ENCODE measurements at regions not wholly inside any gene's neighbourhood (a gene's known extent, or its start where the extent isn't known, plus 50 kb on each side); places are given as distances from the start of the nearest gene placed in this dataset.

- DNase-seq (ENCODE audit: low read depth), result no peak
These were observed 133.4 kb downstream of the ESM1 start for GRCh38 chr5:54852007-54852406.

DNA sequence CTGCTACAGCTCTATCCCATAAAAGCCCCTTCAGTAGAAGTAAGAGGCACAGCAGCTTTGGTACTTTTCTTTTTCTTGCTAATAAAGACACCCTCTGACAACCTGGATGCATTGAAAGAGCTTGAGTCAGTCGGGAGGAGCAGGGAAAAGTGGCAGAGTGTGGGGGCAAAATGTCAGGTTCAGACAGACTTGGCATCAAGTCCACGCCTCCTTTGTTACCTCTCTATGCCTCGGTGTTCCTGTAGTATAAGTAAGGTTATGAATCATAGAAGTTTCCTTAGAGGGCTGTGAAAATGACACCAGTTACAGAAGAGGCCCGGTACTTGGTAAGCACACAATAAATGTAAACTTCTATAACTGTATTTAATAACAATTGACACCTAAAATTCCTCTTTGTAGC is 133.9 kb downstream of the ESM1 start:
- no peak for DNase-seq (ENCODE audit: low read depth)

DNA sequence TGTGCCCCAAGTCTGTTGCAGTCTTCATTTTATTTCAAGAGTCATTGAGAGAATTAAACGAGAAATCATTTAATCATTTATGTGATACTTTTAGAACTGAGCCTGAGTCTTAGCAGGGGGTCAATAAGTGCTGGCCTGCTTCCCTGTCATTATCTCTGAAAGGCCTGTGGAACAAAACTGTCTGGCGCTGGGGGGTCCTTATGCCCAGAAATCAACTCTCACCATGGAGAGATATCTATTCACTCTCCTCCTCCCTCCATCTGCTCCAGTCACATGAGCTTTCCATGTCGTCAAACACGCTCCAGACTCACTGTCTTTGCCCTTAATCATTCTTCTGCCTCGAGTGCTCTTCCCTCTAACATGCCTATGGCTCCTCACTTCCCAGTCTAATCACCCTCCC is 136.8 kb downstream of the ESM1 start:
- DNase-seq (ENCODE audit: low read depth), result no peak

GRCh38 chr5:54845567-54845941 is 139.8 kb downstream of the ESM1 start:
- no peak for DNase-seq (ENCODE audit: low read depth)

DNA sequence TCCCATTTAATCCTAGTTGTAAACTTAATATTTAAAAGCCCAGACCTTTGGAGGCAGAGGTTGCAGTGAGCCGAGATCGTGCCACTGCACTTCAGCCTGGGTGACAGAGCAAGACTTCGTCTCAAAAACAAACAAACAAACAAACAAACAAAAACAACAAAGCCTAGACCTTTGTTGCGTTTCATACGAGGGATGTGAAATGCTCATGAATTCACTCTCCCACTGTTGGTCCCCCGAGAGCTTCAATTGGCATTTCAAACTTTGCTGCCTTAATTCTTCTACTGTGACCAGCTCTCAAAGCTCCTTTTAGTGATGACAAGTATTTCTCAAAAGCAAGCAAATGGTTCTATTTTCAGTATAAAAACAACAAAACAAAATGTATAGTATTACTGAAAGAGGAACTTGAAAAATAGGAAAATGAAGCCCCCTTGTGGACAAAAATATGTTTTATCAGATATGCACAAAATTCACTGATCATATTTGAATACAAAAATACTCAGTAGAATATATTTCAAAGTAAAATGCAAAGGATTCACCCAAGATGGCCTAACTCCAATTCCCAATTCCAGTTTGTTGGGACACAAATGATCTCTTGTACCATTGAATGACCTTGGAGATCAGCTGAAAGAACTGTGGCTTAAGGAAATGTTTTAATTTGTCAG is 140.4 kb downstream of the ESM1 start:
- no peak for DNase-seq (ENCODE audit: low read depth)

DNA sequence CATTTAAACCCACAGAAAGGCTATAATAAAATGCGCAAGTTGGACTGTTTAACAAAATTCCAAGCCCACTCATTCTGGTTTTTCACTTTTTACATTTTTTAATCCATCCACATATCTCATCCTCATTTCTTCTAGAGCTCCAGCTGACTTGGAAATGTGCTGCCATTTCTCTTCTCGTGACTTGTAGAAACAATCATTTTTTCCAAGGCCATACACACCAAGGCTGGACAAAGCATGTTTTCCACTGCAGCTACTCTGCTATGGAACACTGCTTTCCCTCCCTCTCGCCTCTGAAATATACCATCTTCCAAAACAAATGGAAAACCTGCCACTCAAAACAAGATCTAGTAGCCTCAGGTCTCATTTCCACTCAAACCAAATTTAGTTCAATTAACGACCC is 141.1 kb downstream of the ESM1 start:
- no peak for DNase-seq (ENCODE audit: low read depth)

GRCh38 chr5:54841481-54841880 is 143.9 kb downstream of the ESM1 start:
- DNase-seq (ENCODE audit: low read depth), result no peak

GRCh38 chr5:54838843-54839242 is 146.6 kb downstream of the ESM1 start:
- DNase-seq (ENCODE audit: low read depth), result no peak

DNA sequence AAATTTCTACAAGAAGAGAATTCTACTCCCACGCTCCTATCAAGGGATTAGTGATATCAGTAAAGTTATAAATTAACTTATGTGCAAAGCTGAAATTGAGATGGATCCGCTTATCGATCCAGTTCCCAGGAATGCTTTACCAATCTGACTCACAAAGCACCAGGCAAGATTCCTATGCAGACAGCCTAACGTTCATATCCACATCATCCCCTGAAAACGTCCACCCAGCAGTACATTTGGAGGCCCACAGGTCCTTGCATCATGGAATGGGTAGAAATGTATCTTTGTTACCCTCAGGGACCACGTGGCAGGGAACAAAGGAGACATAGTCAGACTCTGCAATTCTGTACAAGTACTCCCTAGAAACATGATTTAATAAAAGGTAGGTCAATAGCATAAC is 147.4 kb downstream of the ESM1 start:
- DNase-seq (ENCODE audit: low read depth), result no peak

DNA sequence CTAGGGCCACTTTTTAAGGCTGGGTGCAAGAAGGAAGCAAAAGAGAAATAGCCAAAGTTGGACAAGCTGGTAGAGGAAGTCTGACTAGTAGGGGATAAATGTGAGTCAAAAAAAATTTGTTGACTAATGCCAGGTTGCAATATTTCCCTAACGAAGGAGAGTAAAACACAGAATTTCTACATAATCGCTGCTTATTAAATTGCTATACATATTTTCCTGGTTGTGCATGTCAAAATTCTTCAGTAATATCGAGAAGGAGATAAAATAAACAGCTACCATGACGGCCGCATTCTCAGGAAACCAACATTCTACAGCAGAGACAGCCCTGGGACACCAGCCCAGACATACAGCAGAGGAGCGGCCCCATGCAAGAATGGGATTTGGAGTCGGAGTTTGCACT is 148.3 kb downstream of the ESM1 start:
- no peak for DNase-seq (ENCODE audit: low read depth)

- DNase-seq (ENCODE audit: low read depth), result no peak
These were observed 149.7 kb downstream of the ESM1 start for GRCh38 chr5:54835647-54836046.

- DNase-seq (ENCODE audit: low read depth), result no peak
These were observed 151.1 kb downstream of the ESM1 start for GRCh38 chr5:54834121-54834842.

DNA sequence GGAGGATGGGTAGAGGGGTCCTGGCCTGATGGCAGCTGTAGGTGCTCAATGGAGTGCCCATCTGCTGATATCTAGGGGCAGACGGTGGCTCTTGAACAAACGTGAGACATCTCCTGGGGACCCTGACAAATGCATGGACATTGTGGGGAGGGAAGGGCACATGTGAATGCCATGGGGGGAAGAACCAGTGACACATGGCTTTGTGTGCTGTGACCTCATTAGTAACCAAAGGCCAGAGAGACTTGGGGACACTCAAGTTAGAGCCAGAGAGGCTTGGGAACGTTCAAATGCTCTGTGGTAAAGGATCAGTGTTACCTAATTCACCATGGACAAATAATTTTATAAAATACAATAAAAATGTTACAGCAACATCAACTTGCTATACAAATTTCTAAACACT is 151.8 kb downstream of the ESM1 start:
- no peak for DNase-seq (ENCODE audit: low read depth)

DNA sequence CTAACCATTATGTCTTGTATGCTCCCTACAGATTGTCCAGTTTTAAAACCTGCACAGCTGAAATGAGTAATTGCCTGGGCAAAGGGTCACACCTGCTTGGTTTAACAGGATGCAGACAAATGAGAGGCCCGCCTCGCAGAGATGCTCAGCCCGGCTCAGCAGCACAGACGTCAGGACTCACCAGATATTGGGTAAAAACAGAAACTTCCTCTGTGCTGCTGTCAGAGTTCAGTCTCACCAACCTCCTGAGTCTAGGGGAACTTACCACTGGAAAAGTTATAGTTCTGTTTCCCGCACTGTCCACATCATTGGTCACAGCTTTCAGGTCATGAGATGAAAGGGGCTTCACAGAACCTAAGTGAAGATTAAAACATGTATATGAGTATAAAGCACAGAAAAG is 152.5 kb downstream of the ESM1 start:
- no peak for DNase-seq (ENCODE audit: low read depth)

DNA sequence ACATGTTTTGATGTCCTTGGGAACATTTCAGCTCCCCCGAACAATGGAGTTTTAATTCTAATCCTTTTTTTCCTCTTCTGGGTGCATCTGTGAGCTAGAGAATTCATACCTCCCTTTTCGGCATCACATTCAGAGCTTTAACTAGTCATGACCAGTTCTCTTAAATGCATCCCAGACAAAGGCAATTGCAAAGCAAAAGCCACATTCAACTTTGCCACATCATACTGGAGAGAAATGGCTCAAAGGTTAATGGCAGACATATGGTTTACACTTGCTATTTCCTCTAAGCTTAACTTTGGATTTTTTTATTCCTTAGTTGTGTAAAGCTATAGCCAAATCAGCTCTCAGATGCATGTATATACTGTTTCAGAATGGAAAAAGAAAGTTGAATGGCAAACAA is 153.3 kb downstream of the ESM1 start:
- DNase-seq (ENCODE audit: low read depth), result no peak

DNA sequence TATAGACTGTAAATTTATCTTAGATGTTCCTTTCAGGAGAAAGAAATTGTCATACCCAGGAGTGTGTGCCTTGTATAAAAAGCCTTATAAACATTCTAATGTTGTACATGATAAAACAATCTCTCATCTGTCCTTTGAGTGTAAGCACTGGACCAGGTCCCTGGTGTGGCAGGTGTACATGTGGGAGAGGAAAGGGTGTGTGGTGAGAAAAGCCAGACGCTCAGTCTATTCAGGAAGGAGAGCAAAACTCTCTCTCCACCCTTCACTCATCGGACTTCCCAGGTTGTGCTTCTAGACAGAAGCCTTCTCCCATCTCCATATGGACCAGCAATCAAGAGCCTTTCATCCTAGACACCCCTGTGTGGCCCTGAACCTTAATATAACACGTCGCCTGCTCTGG is 154.2 kb downstream of the ESM1 start:
- DNase-seq (ENCODE audit: low read depth), result no peak

DNA sequence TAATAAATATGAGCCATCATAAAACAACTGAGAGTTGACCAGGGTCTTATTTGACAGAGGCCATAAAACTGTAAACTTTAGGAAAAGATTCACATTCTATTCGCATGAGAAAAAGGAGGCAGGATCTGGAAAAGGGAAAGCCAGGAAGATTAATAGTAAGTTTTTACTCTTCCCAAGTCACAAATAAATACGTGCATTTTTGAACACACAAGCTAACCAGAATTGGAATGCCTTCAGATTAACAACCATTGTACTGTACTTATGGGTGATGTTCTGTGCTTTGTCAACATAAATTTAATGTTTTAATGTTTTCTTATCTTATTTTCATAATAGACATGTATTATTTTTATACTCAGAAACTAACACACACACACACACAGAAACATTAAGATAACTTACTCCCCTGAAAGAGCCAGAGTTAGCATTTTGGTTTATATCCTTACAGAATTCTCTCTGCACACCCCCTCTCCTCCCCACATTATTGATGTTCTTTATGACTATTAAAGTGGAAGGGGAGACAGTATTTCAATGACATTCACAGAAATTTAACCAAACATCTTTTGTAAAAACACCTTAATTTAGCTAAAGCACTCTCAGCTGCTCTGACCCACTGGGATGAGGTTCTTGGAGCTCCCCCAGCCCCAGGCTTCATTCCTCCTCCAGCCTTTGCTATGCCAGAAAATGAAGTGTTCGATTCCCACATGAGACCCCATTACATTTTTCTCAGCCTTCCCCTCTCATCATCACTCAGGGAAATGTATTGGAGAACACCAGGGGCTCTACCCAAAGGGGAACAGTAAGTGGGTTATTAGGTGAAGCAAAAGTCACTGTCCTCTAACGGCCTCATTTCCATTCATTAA is 155.5 kb downstream of the ESM1 start:
- no peak for DNase-seq (ENCODE audit: low read depth)

GRCh38 chr5:54829102-54829501 is 156.3 kb downstream of the ESM1 start:
- DNase-seq (ENCODE audit: low read depth), result no peak

GRCh38 chr5:54828151-54828550 is 157.2 kb downstream of the ESM1 start:
- no peak for DNase-seq (ENCODE audit: low read depth)

DNA sequence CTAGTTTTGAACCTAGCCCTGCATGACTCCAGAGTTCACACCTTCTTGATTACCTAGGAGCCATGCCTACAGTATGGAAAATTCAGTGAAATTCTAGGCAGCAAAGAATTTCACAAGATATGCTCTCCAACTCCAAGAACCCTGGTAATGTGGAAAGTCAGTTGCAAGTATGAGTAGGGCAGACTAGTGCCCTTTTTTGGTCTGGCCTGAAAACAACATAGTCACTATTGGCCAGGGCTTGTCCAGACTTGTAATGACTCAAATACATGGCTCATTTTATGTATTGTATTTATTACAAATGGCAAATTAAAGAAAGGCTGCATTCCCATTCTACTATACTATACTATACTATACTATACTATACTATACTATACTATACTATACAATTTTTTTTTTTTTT is 160.4 kb downstream of the ESM1 start:
- no peak for DNase-seq (ENCODE audit: low read depth)

DNA sequence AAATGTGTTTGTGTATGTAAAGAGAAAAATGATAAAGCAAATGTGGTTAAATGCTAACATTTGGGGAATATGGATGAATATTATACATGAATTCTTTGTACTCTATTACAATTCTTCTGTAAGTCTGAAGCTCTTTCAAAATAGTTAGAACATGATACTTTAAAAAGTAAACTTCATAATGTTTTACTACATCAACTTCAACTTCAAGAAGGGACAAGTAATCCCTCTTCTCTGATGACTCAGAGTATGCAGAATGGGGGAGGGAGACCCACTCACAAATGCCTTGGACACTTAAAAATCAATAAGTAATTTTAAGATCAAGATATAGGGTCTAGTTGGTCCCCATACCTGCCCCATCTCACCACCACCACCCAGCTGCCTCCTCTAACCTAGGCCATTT is 162.4 kb downstream of the ESM1 start:
- DNase-seq (ENCODE audit: low read depth), result no peak

GRCh38 chr5:54822324-54822687 is 163.1 kb downstream of the ESM1 start:
- no peak for DNase-seq (ENCODE audit: low read depth)

All from stimulated activated CD4-positive, alpha-beta T cell treated with anti-CD3 and anti-CD28 coated beads, Interleukin-2, amount 100 ng/mL, for 4 hours (primary cell).